CD14-positive monocyte (primary cell): ENCODE measurements at regions not wholly inside any gene's neighbourhood (a gene's known extent, or its start where the extent isn't known, plus 50 kb on each side); places are given as distances from the start of the nearest gene placed in this dataset.

Source experiments
- DNase-seq, 3 donors: peaks; one replicate each; pipeline ENCODE4 v3.0.0-alpha.2; 2011 to 2022
- H2AFZ ChIP-seq: 2 replicates; pipeline ENCODE4 v1.6.0; 2012; ENCODE audit warnings: mild to moderate bottlenecking, low read depth, low read length, inconsistent platforms; ENCODE audit not compliant: insufficient read depth, poor library complexity, severe bottlenecking
- H3K27ac ChIP-seq, 2 donors: 1 replicate in 1 of 2; 2 replicates in 1 of 2; pipeline ENCODE4 v1.5.1; 2012 to 2013; ENCODE audit warnings: low read length in 2 of 2, control low read depth in 1 of 2, inconsistent platforms in 1 of 2, low read depth in 1 of 2, mild to moderate bottlenecking in 1 of 2
- H3K27me3 ChIP-seq, 2 donors: one replicate each; pipeline versions ENCODE4 v1.6.0 to v1.6.1; 2011 to 2013; ENCODE audit warnings: low read length in 2 of 2; ENCODE audit not compliant: control insufficient read depth in 2 of 2, insufficient read depth in 2 of 2
- H3K36me3 ChIP-seq, 2 donors: replicated peaks in 1 of 2; 1 replicate in 1 of 2; 2 replicates in 1 of 2; pipeline versions ENCODE4 v1.5.1 to v1.6.1; 2012 to 2013; ENCODE audit warnings: low read length in 2 of 2, control low read depth in 1 of 2, inconsistent platforms in 1 of 2, mild to moderate bottlenecking in 1 of 2; ENCODE audit not compliant: insufficient read depth in 2 of 2, control insufficient read depth in 1 of 2
- H3K4me1 ChIP-seq, 2 donors: 1 replicate in 1 of 2; 2 replicates in 1 of 2; pipeline versions ENCODE4 v1.5.1 to v1.6.1; 2012 to 2013; ENCODE audit warnings: low read length in 2 of 2, control low read depth in 1 of 2, inconsistent platforms in 1 of 2, mild to moderate bottlenecking in 1 of 2, moderate library complexity in 1 of 2; ENCODE audit not compliant: insufficient read depth in 2 of 2, control insufficient read depth in 1 of 2
- H3K4me2 ChIP-seq: replicated peaks from 2 replicates; pipeline ENCODE3; 2012; ENCODE audit warnings: low read length, moderate library complexity, mild to moderate bottlenecking; ENCODE audit not compliant: poor library complexity, severe bottlenecking; ENCODE audit errors: extremely low read depth
- H3K4me3 ChIP-seq, 3 experiments: fragments of 200-600 bp in 1 of 3; sonication (generic) in 1 of 3; replicated peaks in 1 of 3; 1 replicate in 2 of 3; 2 replicates in 1 of 3; pipeline ENCODE4 v1.5.1; 2011 to 2013; ENCODE audit warnings: low read length in 3 of 3, mild to moderate bottlenecking in 3 of 3, control low read depth in 2 of 3, low read depth in 2 of 3, inconsistent platforms in 1 of 3, moderate library complexity in 1 of 3
- H3K79me2 ChIP-seq: 2 replicates; pipeline ENCODE4 v1.6.0; 2012; ENCODE audit warnings: mild to moderate bottlenecking, control low read depth, inconsistent platforms, low read length, moderate library complexity; ENCODE audit not compliant: insufficient read depth
- H3K9ac ChIP-seq: 2 replicates; pipeline ENCODE4 v1.6.0; 2017; ENCODE audit warnings: low read length, mild to moderate bottlenecking; ENCODE audit not compliant: insufficient read depth, poor library complexity, severe bottlenecking
- H3K9me3 ChIP-seq, 2 donors: replicated peaks in 1 of 2; 1 replicate in 1 of 2; 2 replicates in 1 of 2; pipeline versions ENCODE4 v1.5.1 to v1.6.1; 2012 to 2013; ENCODE audit warnings: low read length in 2 of 2, control low read depth in 1 of 2; ENCODE audit not compliant: control insufficient read depth in 1 of 2, insufficient read depth in 1 of 2
- H4K20me1 ChIP-seq: 2 replicates; pipeline ENCODE4 v1.6.0; 2012; ENCODE audit warnings: mild to moderate bottlenecking, low read length, control low read depth, moderate library complexity; ENCODE audit not compliant: insufficient read depth
- H3K27ac Mint-ChIP-seq, 7 donors: one replicate each; pipeline ENCODE4 v1.8.0; 2020; ENCODE audit warnings: mild to moderate bottlenecking in 7 of 7, mixed read lengths in 7 of 7, moderate library complexity in 6 of 7, inconsistent platforms in 2 of 7
- H3K27me3 Mint-ChIP-seq, 3 donors: one replicate each; pipeline ENCODE4 v1.8.0; 2021 to 2022; ENCODE audit warnings: low read depth in 3 of 3, mild to moderate bottlenecking in 3 of 3, mixed read lengths in 3 of 3, moderate library complexity in 3 of 3, inconsistent platforms in 1 of 3
- H3K36me3 Mint-ChIP-seq, 2 donors: one replicate each; pipeline ENCODE4 v1.8.0; 2020; ENCODE audit warnings: mixed read lengths in 2 of 2, inconsistent platforms in 1 of 2, mild to moderate bottlenecking in 1 of 2
- H3K4me1 Mint-ChIP-seq: one replicate; pipeline ENCODE4 v1.8.0; 2020; ENCODE audit warnings: mild to moderate bottlenecking, mixed read lengths
- H3K4me3 Mint-ChIP-seq, 2 donors: one replicate each; pipeline ENCODE4 v1.8.0; 2020; ENCODE audit warnings: mild to moderate bottlenecking in 2 of 2, mixed read lengths in 2 of 2, moderate library complexity in 1 of 2
- H3K9me3 Mint-ChIP-seq, 7 donors: one replicate each; pipeline ENCODE4 v1.8.0; 2020 to 2022; ENCODE audit warnings: mixed read lengths in 7 of 7, mild to moderate bottlenecking in 6 of 7, moderate library complexity in 6 of 7, inconsistent platforms in 2 of 7
- CTCF ChIP-seq: fragments of 200-600 bp; IDR thresholded peaks from one replicate; pipeline ENCODE4 v1.8.0; 2022; ENCODE audit warnings: antibody characterized with exemption, mild to moderate bottlenecking
- WGBS: methylation state at CpG from one replicate; pipeline ENCODE4 v1.1.5; 2013; ENCODE audit warnings: missing lambda C conversion rate; ENCODE audit not compliant: insufficient coverage; 5-methylcytosine and 5-hydroxymethylcytosine counted together
- intact Hi-C, 2 donors: fragments of 100-400 bp; cut with micrococcal nuclease; formaldehyde crosslinking; loops; one replicate each; pipeline versions ENCODE4 v1.15.0 to v1.15.1; 2023

- Histone ChIP-seq H3K36me3 (no peaks in the 10 kb centered on the region), H3K4me3 (no peak overlapping the region), H3K4me1 (no peaks in the 10 kb centered on the region), H3K9me3 (no peaks in the 10 kb centered on the region), H3K9ac (no peak overlapping the region), H3K4me2 (no peak overlapping the region), H2AFZ (no peak overlapping the region), H4K20me1 (no peaks in the 10 kb centered on the region), H3K27me3 (no peaks in the 10 kb centered on the region), H3K79me2 (no peaks in the 10 kb centered on the region), H3K27ac (no peak overlapping the region)
- TF ChIP-seq CTCF = no peak
- Mint-ChIP-seq H3K27me3 (peaks cover 0 to 1% (median 0%) of the 10 kb centered on the region in 3 donors), H3K4me1 (no peaks in the 10 kb centered on the region), H3K4me3 (no peak overlapping the region), H3K36me3 (no peaks in the 10 kb centered on the region), H3K9me3 (peaks cover 0 to 17% (median 4%) of the 10 kb centered on the region in 7 donors), H3K27ac (no peak overlapping the region)
- no CpG with 5 or more reads among the region's 1 CpG for WGBS
- intact Hi-C loops = no loop called here
- DNase-seq = no peak
Observed at GRCh38 chr6:135774006-135774405, 77.5 kb upstream of the PDE7B start.

- H3K27me3 Mint-ChIP-seq = peaks cover 0 to 1% (median 0%) of the 10 kb centered on the region in 3 donors
Observed at GRCh38 chr6:135779213-135779612, 72.3 kb upstream of the PDE7B start.

More at GRCh38 chr6:135779213-135779612, 72.3 kb upstream of the PDE7B start:
- WGBS = 91% methylated on average over 1 of the region's 2 CpGs
- no peak overlapping the region for H3K4me3 Mint-ChIP-seq
- intact Hi-C loops = no loop called here
- peaks cover 0 to 4% (median 0%) of the 10 kb centered on the region in 7 donors for H3K9me3 Mint-ChIP-seq
- Histone ChIP-seq H3K4me2 (no peak overlapping the region), H3K9me3 (no peaks in the 10 kb centered on the region), H3K27ac (no peak overlapping the region), H3K9ac (no peak overlapping the region), H3K27me3 (no peaks in the 10 kb centered on the region), H3K4me1 (no peaks in the 10 kb centered on the region), H3K36me3 (no peaks in the 10 kb centered on the region), H2AFZ (no peak overlapping the region), H3K4me3 (no peak overlapping the region), H4K20me1 (no peaks in the 10 kb centered on the region), H3K79me2 (no peaks in the 10 kb centered on the region)
- TF ChIP-seq CTCF = no peak
- no peaks in the 10 kb centered on the region for H3K36me3 Mint-ChIP-seq
- peaks cover 2% of the 10 kb centered on the region for H3K4me1 Mint-ChIP-seq
- DNase-seq = no peak
- no peak overlapping the region for H3K27ac Mint-ChIP-seq
